BE2C (cell line): ENCODE measurements at regions not wholly inside any gene's neighbourhood (a gene's known extent, or its start where the extent isn't known, plus 50 kb on each side); places are given as distances from the start of the nearest gene placed in this dataset.

Experiments used
- DNase-seq: peaks from one replicate; pipeline ENCODE4 v3.0.0-alpha.2; 2020
- H3K27me3 ChIP-seq: fragments of 250-450 bp; sonication (Bioruptor Pico); 2 replicates; pipeline ENCODE4 v1.5.1; 2020; ENCODE audit warnings: mild to moderate bottlenecking
- H3K36me3 ChIP-seq: fragments of 250-450 bp; sonication (Bioruptor Pico); 2 replicates; pipeline ENCODE4 v1.5.1; 2020; ENCODE audit warnings: mild to moderate bottlenecking
- H3K4me1 ChIP-seq: fragments of 250-450 bp; sonication (Bioruptor Pico); 2 replicates; pipeline ENCODE4 v1.5.1; 2020
- H3K4me3 ChIP-seq: 2 replicates; pipeline ENCODE4 v1.5.1; 2011; ENCODE audit warnings: low read depth, low read length
- H3K9me3 ChIP-seq: fragments of 250-450 bp; sonication (Bioruptor Pico); 2 replicates; pipeline ENCODE4 v1.5.1; 2020
- TF ChIP-seq, protein P1 (sequence below): IDR thresholded peaks from 2 replicates; pipeline ENCODE4 v1.5.1; 2012; ENCODE audit warnings: mild to moderate bottlenecking, low read depth, low read length

DNA sequence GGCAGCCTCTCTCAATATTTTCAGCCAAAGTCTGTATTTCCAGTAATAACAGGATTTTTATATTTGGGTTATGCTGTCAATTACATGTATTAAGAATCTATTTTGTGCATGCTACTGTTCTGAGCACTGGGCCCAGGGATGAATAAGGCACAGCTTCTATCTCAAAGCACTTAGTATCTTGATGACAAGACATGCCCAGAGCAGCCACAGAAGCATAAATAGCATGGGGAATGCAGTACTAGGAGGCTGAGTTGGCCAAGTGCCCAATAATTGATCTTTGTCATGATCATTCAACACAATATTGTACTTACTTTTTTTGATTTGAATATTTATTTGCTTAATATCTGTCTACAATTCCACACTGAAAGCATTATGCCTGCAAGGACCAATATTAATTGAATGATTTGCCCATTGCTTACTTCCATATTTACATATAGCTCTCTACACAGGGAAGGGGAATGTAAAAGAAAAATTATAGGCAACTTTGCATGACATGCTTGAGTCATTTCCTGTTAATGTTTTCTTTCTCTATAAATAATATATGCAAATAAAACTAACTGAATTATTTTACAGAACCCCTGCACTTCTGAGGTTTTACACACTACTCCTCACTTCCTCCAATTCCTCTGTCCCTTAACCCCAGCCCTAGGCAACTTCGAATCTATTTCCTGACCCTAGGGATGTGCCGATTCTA, 298.9 kb upstream of the BMP2 start:
- no peaks in the 10 kb centered on the region for H3K27me3 ChIP-seq
- no peak for DNase-seq
- no peak overlapping the region for H3K4me3 ChIP-seq
- H3K9me3 ChIP-seq, result no peaks in the 10 kb centered on the region
- no peaks in the 10 kb centered on the region for H3K4me1 ChIP-seq
- no peaks in the 10 kb centered on the region for H3K36me3 ChIP-seq
- TF ChIP-seq, protein P1, sequence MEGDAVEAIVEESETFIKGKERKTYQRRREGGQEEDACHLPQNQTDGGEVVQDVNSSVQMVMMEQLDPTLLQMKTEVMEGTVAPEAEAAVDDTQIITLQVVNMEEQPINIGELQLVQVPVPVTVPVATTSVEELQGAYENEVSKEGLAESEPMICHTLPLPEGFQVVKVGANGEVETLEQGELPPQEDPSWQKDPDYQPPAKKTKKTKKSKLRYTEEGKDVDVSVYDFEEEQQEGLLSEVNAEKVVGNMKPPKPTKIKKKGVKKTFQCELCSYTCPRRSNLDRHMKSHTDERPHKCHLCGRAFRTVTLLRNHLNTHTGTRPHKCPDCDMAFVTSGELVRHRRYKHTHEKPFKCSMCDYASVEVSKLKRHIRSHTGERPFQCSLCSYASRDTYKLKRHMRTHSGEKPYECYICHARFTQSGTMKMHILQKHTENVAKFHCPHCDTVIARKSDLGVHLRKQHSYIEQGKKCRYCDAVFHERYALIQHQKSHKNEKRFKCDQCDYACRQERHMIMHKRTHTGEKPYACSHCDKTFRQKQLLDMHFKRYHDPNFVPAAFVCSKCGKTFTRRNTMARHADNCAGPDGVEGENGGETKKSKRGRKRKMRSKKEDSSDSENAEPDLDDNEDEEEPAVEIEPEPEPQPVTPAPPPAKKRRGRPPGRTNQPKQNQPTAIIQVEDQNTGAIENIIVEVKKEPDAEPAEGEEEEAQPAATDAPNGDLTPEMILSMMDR, result no peak

DNA sequence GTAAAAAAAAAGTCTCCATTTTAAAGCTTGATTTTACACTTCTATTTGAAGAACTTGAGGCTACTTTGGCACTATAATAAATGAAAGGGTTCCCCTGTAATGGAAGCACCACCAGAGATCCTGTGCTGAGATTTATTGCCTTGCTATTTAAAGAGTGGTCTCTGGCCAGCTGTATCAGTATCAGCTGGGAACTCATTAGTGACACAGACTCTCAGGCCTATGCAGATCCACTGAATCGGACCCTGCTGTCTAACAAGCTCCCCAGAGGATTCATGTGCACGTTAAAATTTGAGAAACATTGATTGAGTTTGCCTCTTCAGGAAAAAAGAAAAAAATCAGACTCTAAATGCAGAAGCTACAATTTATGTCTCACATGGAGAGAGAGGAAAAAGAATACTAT, 299.9 kb upstream of the BMP2 start:
- Histone ChIP-seq H3K4me1 (no peaks in the 10 kb centered on the region), H3K4me3 (no peak overlapping the region), H3K9me3 (no peaks in the 10 kb centered on the region), H3K36me3 (no peaks in the 10 kb centered on the region), H3K27me3 (no peaks in the 10 kb centered on the region)
- DNase-seq, result no peak
- TF ChIP-seq, protein P1, result no peak

DNA sequence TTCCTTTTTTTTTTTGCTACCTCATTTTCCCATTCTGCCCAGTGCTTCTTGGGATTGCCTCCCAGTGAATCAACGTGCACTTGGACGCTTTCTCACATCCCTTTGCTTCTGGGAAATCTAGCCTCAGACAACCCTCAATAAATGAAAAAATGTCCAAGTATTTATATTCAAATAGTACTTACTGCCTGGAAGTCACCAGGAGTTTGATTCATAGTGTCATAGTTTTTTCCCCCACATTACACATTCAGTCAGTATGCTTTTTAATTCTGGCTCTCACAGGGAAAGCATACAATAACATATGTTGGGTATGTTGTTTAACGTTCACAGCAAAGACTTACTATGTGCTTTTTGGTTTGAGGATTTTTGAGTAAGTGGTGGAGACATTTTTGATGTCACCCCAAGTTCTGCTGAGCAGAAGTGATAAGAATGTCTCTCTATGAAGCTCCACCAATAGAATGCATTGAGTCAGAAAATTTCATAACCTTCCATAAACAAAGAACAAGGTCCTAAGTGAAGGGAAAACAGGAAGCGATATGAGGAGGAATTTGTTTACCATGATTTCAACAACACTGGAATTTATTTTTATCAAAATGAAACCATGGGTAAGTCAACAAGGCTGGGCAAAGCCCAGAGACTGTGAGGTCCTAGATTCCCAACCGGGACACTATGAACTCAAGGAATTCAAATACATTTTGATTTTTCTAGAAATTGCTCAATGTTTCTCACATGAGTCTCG, 301.2 kb upstream of the BMP2 start:
- Histone ChIP-seq H3K4me1 (no peaks in the 10 kb centered on the region), H3K36me3 (no peaks in the 10 kb centered on the region), H3K9me3 (no peaks in the 10 kb centered on the region), H3K4me3 (no peak overlapping the region), H3K27me3 (no peaks in the 10 kb centered on the region)
- no peak for DNase-seq
- TF ChIP-seq, protein P1, result no peak

DNA sequence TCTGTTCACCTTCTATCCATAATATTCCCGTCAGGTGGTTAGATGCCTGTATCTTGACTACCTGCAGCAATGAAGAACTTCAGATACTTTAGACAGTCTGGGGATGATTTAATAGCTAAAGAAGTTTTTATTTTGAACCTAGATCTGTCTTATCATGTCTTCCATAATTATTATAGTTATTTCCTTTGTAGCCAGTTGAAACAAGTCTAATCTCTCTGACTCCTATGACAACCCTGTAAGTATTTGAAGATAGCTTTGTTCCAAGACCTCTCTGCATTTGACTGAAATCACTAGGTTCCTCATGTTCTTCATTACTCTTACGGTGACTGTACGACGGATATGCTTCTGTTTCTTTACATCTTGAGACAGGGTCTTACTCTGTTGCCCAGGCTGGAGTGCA, 316.6 kb upstream of the BMP2 start:
- no peak for DNase-seq
- TF ChIP-seq, protein P1, result no peak
- Histone ChIP-seq H3K27me3 (no peaks in the 10 kb centered on the region), H3K4me1 (no peaks in the 10 kb centered on the region), H3K9me3 (no peaks in the 10 kb centered on the region; the same call in 1 of the 2 replicates), H3K4me3 (no peak overlapping the region), H3K36me3 (no peaks in the 10 kb centered on the region)

DNA sequence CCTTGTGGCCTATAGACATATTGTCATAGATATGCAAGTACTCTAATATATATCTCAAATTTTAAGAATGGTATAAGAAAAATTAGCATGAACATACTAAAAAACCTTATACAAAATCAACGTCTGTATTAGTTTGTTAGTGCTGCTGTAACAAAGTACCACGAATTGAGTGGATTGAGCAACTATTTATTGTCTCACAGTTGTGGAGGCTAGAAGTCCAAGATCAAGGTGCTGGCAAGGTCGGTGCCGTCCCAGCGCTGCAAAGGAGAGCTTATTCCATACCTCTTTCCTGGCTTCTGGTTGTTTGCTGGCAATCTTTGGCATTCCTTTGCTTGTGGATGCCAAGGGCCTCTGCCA, 317.6 kb upstream of the FERMT1 start:
- H3K4me3 ChIP-seq, result no peak overlapping the region
- H3K36me3 ChIP-seq, result no peaks in the 10 kb centered on the region
- H3K4me1 ChIP-seq, result no peaks in the 10 kb centered on the region
- no peaks in the 10 kb centered on the region for H3K27me3 ChIP-seq
- H3K9me3 ChIP-seq, result no peaks in the 10 kb centered on the region
- DNase-seq, result no peak
- TF ChIP-seq, protein P1, result no peak
